HUES48 (cell line): ENCODE measurements at regions not wholly inside any gene's neighbourhood (a gene's known extent, or its start where the extent isn't known, plus 50 kb on each side); places are given as distances from the start of the nearest gene placed in this dataset.
"Not testable (repeated sequence)": the region's sequence is repeated elsewhere in the genome, so short reads cannot be mapped to it uniquely, and the experiment has no call there.

ENCODE experiments used
- H3K27ac ChIP-seq: one replicate; pipeline ENCODE4 v1.7.0; 2013; ENCODE audit warnings: low read depth, low read length, inconsistent platforms
- H3K27me3 ChIP-seq: 2 replicates; pipeline ENCODE4 v1.6.1; 2013; ENCODE audit warnings: mild to moderate bottlenecking, low read length; ENCODE audit not compliant: control insufficient read depth, insufficient read depth
- H3K36me3 ChIP-seq: 2 replicates; pipeline ENCODE4 v1.6.1; 2013; ENCODE audit warnings: low read length; ENCODE audit not compliant: control insufficient read depth, insufficient read depth
- H3K4me1 ChIP-seq: 2 replicates; pipeline ENCODE4 v1.6.1; 2013; ENCODE audit warnings: mild to moderate bottlenecking, low read length; ENCODE audit not compliant: control insufficient read depth, insufficient read depth
- H3K4me3 ChIP-seq: 2 replicates; pipeline ENCODE4 v1.5.1; 2013; ENCODE audit warnings: mild to moderate bottlenecking, low read depth, low read length
- H3K9ac ChIP-seq: 2 replicates; pipeline ENCODE4 v1.6.1; 2013; ENCODE audit warnings: mild to moderate bottlenecking, low read depth, low read length, moderate library complexity
- H3K9me3 ChIP-seq: 2 replicates; pipeline ENCODE4 v1.6.1; 2013; ENCODE audit warnings: low read length; ENCODE audit not compliant: control insufficient read depth, insufficient read depth

- H3K9ac ChIP-seq, result no peak overlapping the region
- H3K4me1 ChIP-seq, result no peaks in the 10 kb centered on the region
- no peak overlapping the region for H3K4me3 ChIP-seq
- H3K9me3 ChIP-seq, result no peaks in the 10 kb centered on the region
- H3K27me3 ChIP-seq, result no peaks in the 10 kb centered on the region
- H3K27ac ChIP-seq, result no peak overlapping the region
- H3K36me3 ChIP-seq, result no peaks in the 10 kb centered on the region
Observed at GRCh38 chr6:74368746-74369145, 672.7 kb downstream of the CD109 start.

- Histone ChIP-seq H3K4me3 (no peak overlapping the region), H3K27ac (no peak overlapping the region), H3K9ac (no peak overlapping the region), H3K4me1 (no peaks in the 10 kb centered on the region), H3K36me3 (no peaks in the 10 kb centered on the region), H3K27me3 (no peaks in the 10 kb centered on the region), H3K9me3 (no peaks in the 10 kb centered on the region)
Observed at GRCh38 chr6:74366634-74367033, 670.6 kb downstream of the CD109 start.

GRCh38 chr6:74362391-74362790 lies 666.4 kb downstream of the CD109 start:
- H3K4me3 ChIP-seq, result no peak overlapping the region
- H3K9ac ChIP-seq, result no peak overlapping the region
- H3K27me3 ChIP-seq, result no peaks in the 10 kb centered on the region
- no peaks in the 10 kb centered on the region for H3K36me3 ChIP-seq
- H3K9me3 ChIP-seq, result no peaks in the 10 kb centered on the region
- H3K4me1 ChIP-seq, result 0 out of 2 replicates have a peak, but pooled peaks cover 3% of the 10 kb centered on the region
- H3K27ac ChIP-seq, result no peak overlapping the region

DNA sequence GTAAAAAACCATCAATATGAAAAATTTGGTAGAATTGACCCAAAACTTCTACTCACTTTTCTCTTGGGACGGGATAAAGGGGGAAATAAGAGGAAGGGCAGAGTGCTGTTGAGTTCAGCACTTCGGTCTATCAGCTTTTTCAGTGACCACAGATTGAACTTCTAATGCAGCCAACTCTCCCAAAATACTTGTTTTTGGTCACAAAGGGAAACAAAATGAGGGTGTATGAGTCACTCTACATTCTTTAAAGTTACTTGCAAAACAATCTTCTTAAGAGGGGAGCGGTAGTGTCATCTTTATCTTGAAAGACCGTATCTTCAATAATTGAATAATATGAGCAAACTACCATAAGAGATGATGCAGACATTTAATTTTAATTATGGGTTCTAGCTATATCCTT lies 661.3 kb downstream of the CD109 start:
- Histone ChIP-seq H3K9me3 (no peaks in the 10 kb centered on the region), H3K4me3 (no peak overlapping the region; the same call in 1 of the 2 replicates), H3K4me1 (peaks cover 16% of the 10 kb centered on the region; the same call in 1 of the 2 replicates), H3K27ac (peak overlapping the region; percentile 71), H3K36me3 (no peaks in the 10 kb centered on the region), H3K9ac (no peak overlapping the region), H3K27me3 (no peaks in the 10 kb centered on the region)

DNA sequence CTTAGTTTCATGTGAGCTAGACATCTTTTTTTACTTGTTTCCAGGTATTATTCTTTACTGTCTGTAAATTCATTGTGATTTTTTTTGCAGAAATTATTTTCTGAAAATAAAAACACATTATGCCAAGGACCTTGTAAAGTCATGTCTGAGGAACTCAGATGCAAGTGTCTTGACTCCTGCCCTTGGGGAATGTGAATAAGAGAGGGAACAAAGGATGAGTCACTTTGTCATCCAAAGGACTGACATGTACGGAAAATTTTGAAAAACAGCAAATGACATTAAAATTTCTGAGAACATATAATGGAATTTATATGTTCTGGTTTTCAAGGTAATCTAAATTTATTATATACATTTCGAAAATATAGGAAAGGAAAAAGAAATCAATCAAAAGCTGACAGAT lies 660.4 kb downstream of the CD109 start:
- Histone ChIP-seq H3K27me3 (no peaks in the 10 kb centered on the region), H3K9ac (no peak overlapping the region), H3K9me3 (no peaks in the 10 kb centered on the region), H3K27ac (no peak overlapping the region), H3K36me3 (no peaks in the 10 kb centered on the region), H3K4me1 (peaks cover 22% of the 10 kb centered on the region; the same call in 1 of the 2 replicates), H3K4me3 (no peak overlapping the region)

GRCh38 chr6:74346936-74347535 lies 651.0 kb downstream of the CD109 start:
- H3K27me3 ChIP-seq, result no peaks in the 10 kb centered on the region
- H3K4me1 ChIP-seq, result peaks cover 21% of the 10 kb centered on the region
- no peak overlapping the region for H3K9ac ChIP-seq
- no peak overlapping the region for H3K27ac ChIP-seq
- no peaks in the 10 kb centered on the region for H3K36me3 ChIP-seq
- H3K4me3 ChIP-seq, result no peak overlapping the region; the same call in 1 of the 2 replicates
- peaks cover 3% of the 10 kb centered on the region for H3K9me3 ChIP-seq

- 0 out of 2 replicates have a peak, but pooled peaks cover 4% of the 10 kb centered on the region for H3K4me1 ChIP-seq
- H3K9ac ChIP-seq, result no peak overlapping the region
- H3K36me3 ChIP-seq, result no peaks in the 10 kb centered on the region
- H3K27me3 ChIP-seq, result no peaks in the 10 kb centered on the region
- H3K27ac ChIP-seq, result no peak overlapping the region
- no peak overlapping the region for H3K4me3 ChIP-seq
- H3K9me3 ChIP-seq, result peaks cover 3% of the 10 kb centered on the region
Observed at GRCh38 chr6:74343804-74344203, 647.8 kb downstream of the CD109 start.

GRCh38 chr6:74343321-74343720 lies 647.3 kb downstream of the CD109 start:
- not testable (repeated sequence) for H3K4me3 ChIP-seq, H3K9me3 ChIP-seq, H3K27me3 ChIP-seq, H3K36me3 ChIP-seq, H3K4me1 ChIP-seq, H3K9ac ChIP-seq, H3K27ac ChIP-seq

DNA sequence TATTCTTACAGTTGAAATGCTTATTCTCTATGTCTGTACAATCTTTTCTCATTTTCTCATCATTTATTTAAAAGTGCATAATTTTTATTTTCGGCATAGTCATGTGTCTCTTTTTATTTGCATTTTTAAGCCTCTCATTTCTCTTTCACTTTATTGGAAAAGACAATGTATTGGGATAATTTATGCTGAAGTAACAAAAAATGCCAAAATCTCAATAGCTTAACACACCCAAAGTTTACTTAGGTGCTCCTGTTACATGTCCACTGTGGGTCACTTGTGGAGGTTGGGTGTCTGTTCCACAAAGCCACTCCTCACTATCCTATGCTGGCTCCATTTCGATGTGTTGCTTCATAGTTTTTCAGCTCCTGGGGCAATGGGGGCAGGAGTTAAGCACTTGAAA lies 638.7 kb downstream of the CD109 start:
- no peak overlapping the region for H3K9ac ChIP-seq
- H3K4me3 ChIP-seq, result no peak overlapping the region
- no peaks in the 10 kb centered on the region for H3K36me3 ChIP-seq
- H3K9me3 ChIP-seq, result no peaks in the 10 kb centered on the region
- no peaks in the 10 kb centered on the region for H3K27me3 ChIP-seq
- H3K27ac ChIP-seq, result no peak overlapping the region
- no peaks in the 10 kb centered on the region for H3K4me1 ChIP-seq

DNA sequence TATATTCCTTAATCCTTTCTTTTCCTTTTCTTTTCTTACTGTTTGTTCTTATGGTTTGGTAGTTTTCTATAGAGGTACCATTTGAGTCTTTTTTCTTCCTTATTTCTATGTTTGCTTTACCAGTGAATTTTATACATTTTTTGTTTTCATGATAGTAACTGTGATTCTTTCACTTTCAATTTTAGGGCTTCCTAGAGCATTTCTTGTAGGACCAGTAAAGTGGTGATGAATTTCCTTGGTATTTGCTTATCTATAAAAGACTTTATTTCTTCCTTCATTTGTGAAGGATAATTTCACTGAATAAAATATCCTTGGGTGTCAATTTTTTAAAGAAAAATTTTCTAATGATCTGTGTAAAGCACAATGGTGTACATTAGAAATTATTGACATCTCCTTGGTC lies 637.4 kb downstream of the CD109 start:
- no peak overlapping the region for H3K9ac ChIP-seq
- H3K27ac ChIP-seq, result no peak overlapping the region
- no peaks in the 10 kb centered on the region for H3K27me3 ChIP-seq
- no peaks in the 10 kb centered on the region for H3K9me3 ChIP-seq
- no peak overlapping the region for H3K4me3 ChIP-seq
- no peaks in the 10 kb centered on the region for H3K36me3 ChIP-seq
- H3K4me1 ChIP-seq, result 0 out of 2 replicates have a peak, but pooled peaks cover 5% of the 10 kb centered on the region

DNA sequence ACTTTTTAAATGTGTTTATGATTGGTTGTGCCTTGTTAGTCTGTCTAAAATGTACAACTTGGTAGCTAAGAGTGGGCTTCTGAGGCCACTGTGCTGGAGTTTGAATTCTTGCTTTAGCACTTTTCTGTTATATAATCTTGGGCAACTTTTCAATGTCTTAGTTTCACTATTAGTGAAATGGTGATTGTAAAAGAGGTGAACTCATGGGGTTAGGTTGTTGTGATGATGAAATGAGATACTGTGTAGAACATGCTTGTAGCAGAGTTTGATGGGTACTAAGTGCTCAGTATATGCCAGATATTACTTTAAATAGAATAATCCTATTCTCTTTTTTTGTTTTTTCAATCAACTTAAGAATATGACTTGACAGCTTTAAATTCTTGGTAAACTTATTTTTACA lies 624.7 kb downstream of the CD109 start:
- Histone ChIP-seq H3K9me3 (no peaks in the 10 kb centered on the region), H3K36me3 (no peaks in the 10 kb centered on the region), H3K4me1 (peaks cover 21% of the 10 kb centered on the region), H3K27me3 (no peaks in the 10 kb centered on the region), H3K4me3 (peak overlapping the region; percentile 20; the same call in 1 of the 2 replicates), H3K27ac (peak overlapping the region; percentile 71), H3K9ac (no peak overlapping the region; the same call in 1 of the 2 replicates)
